Heart right ventricle (tissue), 16 donors: ENCODE measurements at regions not wholly inside any gene's neighbourhood (a gene's known extent, or its start where the extent isn't known, plus 50 kb on each side); places are given as distances from the start of the nearest gene placed in this dataset.

Source experiments
- ATAC-seq, 8 donors: fragments of 200-7000 bp; cut with Tn5 transposase; one replicate each; pipeline ENCODE4 v1.9.1; 2020; ENCODE audit warnings: mild to moderate bottlenecking in 8 of 8, moderate library complexity in 8 of 8, moderate number of reproducible peaks in 1 of 8
- DNase-seq, 2 donors: peaks; one replicate each; pipeline ENCODE4 v3.0.0-alpha.2; 2020
- H3K27ac ChIP-seq, 10 donors: fragments of 200-600 bp; sonication (generic) in 2 of 10; one replicate each; pipeline versions ENCODE4 v1.5.0 to v1.8.0; 2020 to 2022; ENCODE audit warnings: mild to moderate bottlenecking in 3 of 10
- H3K27me3 ChIP-seq, 7 donors: fragments of 200-600 bp; one replicate each; pipeline ENCODE4 v1.8.0; 2021 to 2022; ENCODE audit warnings: mild to moderate bottlenecking in 2 of 7
- H3K36me3 ChIP-seq, 9 donors: fragments of 200-600 bp; sonication (generic) in 1 of 9; one replicate each; pipeline versions ENCODE4 v1.5.0 to v1.8.0; 2020 to 2022; ENCODE audit warnings: mild to moderate bottlenecking in 2 of 9
- H3K4me1 ChIP-seq, 9 donors: fragments of 200-600 bp; sonication (generic) in 1 of 9; one replicate each; pipeline versions ENCODE4 v1.5.0 to v1.8.0; 2020 to 2022; ENCODE audit warnings: mild to moderate bottlenecking in 4 of 9
- H3K4me3 ChIP-seq, 10 donors: fragments of 200-600 bp; sonication (generic) in 2 of 10; one replicate each; pipeline versions ENCODE4 v1.5.0 to v1.8.0; 2020 to 2022; ENCODE audit warnings: mild to moderate bottlenecking in 7 of 10, moderate library complexity in 2 of 10
- H3K9me3 ChIP-seq, 11 donors: fragments of 200-600 bp in 10 of 11; sonication (generic) in 2 of 11; one replicate each; pipeline versions ENCODE4 v1.5.0 to v1.8.0; 2013 to 2022; ENCODE audit warnings: mild to moderate bottlenecking in 2 of 11, control low read depth in 1 of 11, moderate library complexity in 1 of 11
- CTCF ChIP-seq, 9 donors: fragments of 200-600 bp; sonication (generic) in 2 of 9; IDR thresholded peaks; one replicate each; pipeline versions ENCODE4 v1.5.0 to v1.8.0; 2021 to 2022; ENCODE audit warnings: antibody characterized with exemption in 9 of 9, mild to moderate bottlenecking in 5 of 9, moderate library complexity in 1 of 9
- WGBS, 2 donors: extraction: QIAGEN DNeasy Blood & Tissue Kit; methylation state at CpG; one replicate each; pipeline ENCODE4 v1.1.7; 2013; ENCODE audit warnings: inconsistent platforms in 1 of 2; 5-methylcytosine and 5-hydroxymethylcytosine counted together
- intact Hi-C, 10 donors: fragments of 100-400 bp; cut with DNase I; formaldehyde crosslinking; loops; one replicate each; pipeline versions ENCODE4 v1.11.1 to v1.14.2; 2022
- donor health status: Arrhythmogenic right ventricular cardiomyopathy.
- donor health status: ischemic (EF 13 %, LVEDD 7.1; RV severe dilation, severe dysfunction).
- donor health status: healthy with polysubstance abuse.
- donor health status: DM: no; HTN: yes; CAD: no.
- donor health status: DM: no; HTN: no; CAD: no.
- donor health status: ischemic (EF 25% LVEDD 6.9; RV normal size, moderate dysfunction).
- donor health status: ischemic (EF 25% LVEDD 5.7; RV mildly dilated, moderate dysfunction).
- donor health status: healthy.
- donor health status: DM: yes; HTN: yes; CAD: no.
- donor health status: Ischemic cardiomyopathy.
- donor health status: ischemic (EF 35%, LVEDD 5.7; RV mildly dilated, moderate dysfunction).
- donor health status: nonischemic (EF 11% LVEDD 7.7; RV severe dilation, severe dysfunction).
- donor health status: DM: yes; HTN: yes; CAD: no.
- donor health status: PGD.
- donor health status: ischemic (EF 29% LVEDD 5.4; RV normal size, mild dysfunction).
- donor health status: nonischemic (EF 23%, LVEDD 6.1; RV moderate dilation, normal function).

DNA sequence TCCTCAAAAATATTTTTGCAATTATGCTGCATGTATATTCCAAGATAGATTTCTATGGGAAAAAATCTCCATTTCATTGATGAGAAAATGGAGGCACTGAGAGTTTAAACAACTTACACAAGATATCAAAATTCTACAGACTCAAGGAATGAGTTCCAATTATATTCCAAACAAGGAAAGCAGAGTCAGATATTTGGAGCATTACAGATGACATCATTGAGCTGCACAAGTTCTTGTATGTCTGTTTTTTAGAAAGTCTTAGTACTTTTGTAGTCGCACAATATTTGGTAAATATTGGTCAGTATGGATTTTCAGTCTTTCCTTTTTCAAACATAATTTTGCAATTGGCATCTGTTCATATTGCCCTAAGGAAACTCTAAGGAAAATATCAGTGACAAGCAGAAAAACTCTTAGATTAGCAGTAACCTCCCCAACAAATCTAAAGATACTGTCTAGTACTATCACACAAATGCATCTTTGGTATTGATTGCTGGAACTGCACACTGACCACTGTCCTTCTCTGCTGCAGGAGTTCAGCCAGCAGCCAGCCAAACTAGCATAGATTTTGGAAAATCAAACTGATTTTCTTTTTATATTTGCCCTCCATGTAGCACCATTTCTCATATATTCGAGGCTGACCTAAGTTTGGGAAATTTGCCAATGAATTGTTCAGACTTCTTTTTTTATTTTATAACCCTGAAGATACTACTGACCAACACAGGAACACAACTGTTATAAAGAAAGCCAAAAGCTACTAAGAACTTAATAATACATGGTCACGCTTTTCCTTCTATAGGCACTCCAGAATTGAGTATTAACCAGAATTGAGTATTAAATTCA lies 51.7 kb upstream of the TBX18 start:
- Histone ChIP-seq H3K4me1 (no peaks in the 10 kb centered on the region), H3K4me3 (no peak overlapping the region), H3K27ac (no peak overlapping the region), H3K9me3 (peaks cover 0 to 15% (median 0%) of the 10 kb centered on the region in 11 donors), H3K27me3 (no peaks in the 10 kb centered on the region), H3K36me3 (no peaks in the 10 kb centered on the region)
- WGBS, 2 donors = 68 to 75% methylated on average over 3 of the region's 3 CpGs
- intact Hi-C loops = no loop called here
- ATAC-seq = no peak
- TF ChIP-seq CTCF (IDR thresholded peaks at IDR 0.05) = no peak
- no peak for DNase-seq
